ENCODE measurements at regions not wholly inside any gene's neighbourhood (a gene's known extent, or its start where the extent isn't known, plus 50 kb on each side); places are given as distances from the start of the nearest gene placed in this dataset.

GRCh38 chr9:10674586-10674985 is 61.8 kb upstream of the PTPRD start:
- DNase-seq (ENCODE audit: low read depth), result no peak

GRCh38 chr9:10678010-10678409 is 65.2 kb upstream of the PTPRD start:
- no peak for DNase-seq (ENCODE audit: low read depth)

GRCh38 chr9:10678790-10679189 is 66.0 kb upstream of the PTPRD start:
- no peak for DNase-seq (ENCODE audit: low read depth)

- no peak for DNase-seq (ENCODE audit: low read depth)
Measured at GRCh38 chr9:10686943-10687342, 74.1 kb upstream of the PTPRD start.

GRCh38 chr9:10690546-10690945 is 77.7 kb upstream of the PTPRD start:
- no peak for DNase-seq (ENCODE audit: low read depth)

DNA sequence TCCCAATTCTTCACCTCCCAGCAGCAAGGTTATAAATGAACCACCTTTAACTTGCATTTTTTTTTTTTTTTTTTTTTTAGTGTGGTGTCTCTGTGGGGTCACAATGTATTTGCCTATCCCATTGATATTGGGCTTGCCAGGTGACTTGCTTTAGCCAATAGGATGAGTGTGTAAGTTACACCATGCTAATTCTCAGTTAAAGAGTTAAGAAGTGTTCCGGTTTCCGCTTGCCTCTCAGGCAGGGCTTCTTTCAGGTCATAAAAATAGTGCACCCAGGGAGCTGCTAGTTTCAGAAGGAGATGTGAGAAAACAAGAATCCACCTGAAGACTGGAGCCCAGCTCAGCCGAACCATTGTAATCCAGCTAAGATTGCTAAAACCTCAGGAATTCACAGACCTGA is 84.2 kb upstream of the PTPRD start:
- no peak for DNase-seq (ENCODE audit: low read depth)

DNA sequence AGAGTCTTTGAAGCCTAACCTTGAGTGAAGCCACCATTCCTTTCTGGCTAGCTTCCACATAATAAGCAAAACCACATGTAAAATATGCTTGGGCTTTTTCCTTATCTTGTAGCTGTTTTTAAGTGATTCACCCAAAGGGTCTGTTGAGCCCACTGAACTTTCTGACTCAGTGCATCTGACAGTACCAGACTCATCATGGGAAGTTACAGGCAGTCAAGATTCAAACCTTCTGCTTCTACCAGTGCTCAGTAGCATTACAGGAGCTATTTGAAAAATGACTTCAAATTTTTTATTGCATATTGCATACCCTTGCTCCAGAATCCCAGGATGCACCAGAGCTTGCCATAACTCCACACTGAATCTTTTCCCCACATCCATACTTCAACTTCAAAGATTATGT is 87.5 kb upstream of the PTPRD start:
- no peak for DNase-seq (ENCODE audit: low read depth)

- no peak for DNase-seq (ENCODE audit: low read depth)
Measured at GRCh38 chr9:10700915-10701314, 88.1 kb upstream of the PTPRD start.

- no peak for DNase-seq (ENCODE audit: low read depth)
Measured at GRCh38 chr9:10701906-10702305, 89.1 kb upstream of the PTPRD start.

- no peak for DNase-seq (ENCODE audit: low read depth)
Measured at GRCh38 chr9:10703139-10703538, 90.3 kb upstream of the PTPRD start.

DNA sequence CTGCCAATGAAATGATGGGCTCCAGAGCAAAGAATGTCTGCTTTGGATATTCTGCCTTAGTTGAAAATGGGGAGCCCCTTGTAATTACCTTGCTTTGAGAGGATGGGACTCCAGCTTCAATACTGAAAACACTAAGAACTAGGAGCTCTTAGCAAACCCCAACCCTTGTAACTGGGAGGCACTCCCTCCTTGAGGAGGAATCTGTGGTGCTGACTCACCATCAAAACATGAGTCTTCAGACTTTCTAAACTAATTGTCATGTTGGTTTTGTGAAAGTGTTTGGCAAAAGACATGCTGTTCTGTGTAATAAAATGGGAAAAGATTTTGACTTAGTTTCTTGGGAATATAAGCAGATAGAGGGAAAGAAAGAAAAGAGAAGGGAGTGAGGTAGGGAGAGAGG is 91.9 kb upstream of the PTPRD start:
- DNase-seq (ENCODE audit: low read depth), result no peak

- no peak for DNase-seq (ENCODE audit: low read depth)
Measured at GRCh38 chr9:10705383-10705782, 92.6 kb upstream of the PTPRD start.

GRCh38 chr9:10706788-10707187 is 94.0 kb upstream of the PTPRD start:
- no peak for DNase-seq (ENCODE audit: low read depth)

- no peak for DNase-seq (ENCODE audit: low read depth)
Measured at GRCh38 chr9:10721301-10721700, 108.5 kb upstream of the PTPRD start.

DNA sequence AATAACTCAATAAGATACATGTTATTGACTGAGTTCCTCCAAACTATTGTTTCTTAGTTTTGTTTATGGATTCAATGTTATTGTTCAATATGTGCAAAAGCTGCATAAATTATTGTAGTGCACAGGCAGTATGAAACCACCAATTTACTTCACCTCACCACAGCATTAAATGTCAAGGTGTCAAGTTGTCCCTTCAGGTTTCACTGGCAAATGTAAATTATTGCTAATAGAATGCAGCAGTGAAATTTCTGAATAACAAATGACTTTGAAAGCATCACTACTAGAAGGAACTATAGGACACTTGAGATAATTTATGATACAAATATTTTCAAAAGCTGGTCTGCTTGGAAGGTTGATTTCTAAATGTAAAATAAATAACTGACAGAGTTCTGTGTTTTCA is 116.4 kb upstream of the PTPRD start:
- no peak for DNase-seq (ENCODE audit: low read depth)

DNA sequence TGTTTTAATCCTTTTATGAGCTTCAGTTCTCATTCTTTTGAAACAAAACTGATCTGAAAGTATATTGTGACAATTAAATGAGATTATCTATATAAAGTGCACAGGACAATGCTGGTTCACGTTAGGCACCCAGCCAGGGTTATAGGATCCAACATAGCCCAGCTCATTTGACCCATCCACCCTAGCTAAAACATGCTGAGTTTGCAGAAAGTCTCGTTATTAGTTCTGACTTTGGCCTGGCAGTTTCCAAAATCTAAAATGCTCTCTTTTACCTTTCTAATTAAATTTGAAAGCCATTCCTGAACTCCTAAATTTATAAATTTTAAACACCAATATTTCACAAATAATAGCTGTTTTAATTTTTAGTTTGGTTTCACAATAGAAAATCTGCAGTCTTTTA is 131.9 kb upstream of the PTPRD start:
- DNase-seq (ENCODE audit: low read depth), result no peak

- no peak for DNase-seq (ENCODE audit: low read depth)
Measured at GRCh38 chr9:10753474-10753873, 140.7 kb upstream of the PTPRD start.

GRCh38 chr9:10764481-10764880 is 151.7 kb upstream of the PTPRD start:
- DNase-seq (ENCODE audit: low read depth), result no peak

DNA sequence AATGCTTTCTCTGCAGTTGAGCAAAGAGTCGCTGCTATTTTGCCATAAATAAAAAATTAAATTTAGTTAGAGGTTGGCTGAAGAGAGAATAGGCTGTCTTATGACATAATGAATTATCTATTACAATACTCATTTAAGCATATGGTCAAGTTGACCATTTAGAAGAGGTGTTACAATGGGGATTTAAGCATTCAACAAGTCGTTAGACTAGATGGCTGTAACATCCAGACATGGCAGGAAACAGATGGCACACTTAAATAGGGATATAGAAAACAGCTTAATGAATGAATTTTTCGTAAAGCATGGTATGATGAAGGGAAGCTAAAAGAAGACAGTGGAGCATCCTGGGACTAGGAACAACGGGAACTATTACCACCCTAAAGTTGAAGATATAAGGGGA is 160.3 kb upstream of the PTPRD start:
- no peak for DNase-seq (ENCODE audit: low read depth)

GRCh38 chr9:10774051-10774450 is 161.2 kb upstream of the PTPRD start:
- DNase-seq (ENCODE audit: low read depth), result no peak

GRCh38 chr9:10785255-10785654 is 172.5 kb upstream of the PTPRD start:
- no peak for DNase-seq (ENCODE audit: low read depth)

GRCh38 chr9:10793306-10793705 is 180.5 kb upstream of the PTPRD start:
- no peak for DNase-seq (ENCODE audit: low read depth)

DNA sequence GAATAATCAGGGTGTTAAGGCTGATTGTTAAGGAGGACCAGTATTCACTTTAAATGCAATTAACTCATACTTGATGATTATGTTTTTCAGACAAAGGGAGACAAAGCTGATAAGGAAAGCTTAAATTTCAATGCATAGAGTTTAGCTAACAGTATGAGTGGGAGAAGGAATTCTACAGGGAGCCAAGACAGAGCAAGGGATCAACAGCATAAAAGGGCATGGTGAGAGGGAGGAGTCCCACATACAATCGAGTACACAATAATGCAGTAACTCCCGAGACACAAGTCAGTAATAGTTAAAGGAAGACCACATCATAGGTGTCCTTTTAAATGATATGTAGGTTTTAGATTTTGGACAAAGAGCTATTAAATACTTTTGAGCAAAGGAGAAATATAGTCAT is 191.7 kb upstream of the PTPRD start:
- no peak for DNase-seq (ENCODE audit: low read depth)

- no peak for DNase-seq (ENCODE audit: low read depth)
Measured at GRCh38 chr9:10806868-10807267, 194.1 kb upstream of the PTPRD start.

DNA sequence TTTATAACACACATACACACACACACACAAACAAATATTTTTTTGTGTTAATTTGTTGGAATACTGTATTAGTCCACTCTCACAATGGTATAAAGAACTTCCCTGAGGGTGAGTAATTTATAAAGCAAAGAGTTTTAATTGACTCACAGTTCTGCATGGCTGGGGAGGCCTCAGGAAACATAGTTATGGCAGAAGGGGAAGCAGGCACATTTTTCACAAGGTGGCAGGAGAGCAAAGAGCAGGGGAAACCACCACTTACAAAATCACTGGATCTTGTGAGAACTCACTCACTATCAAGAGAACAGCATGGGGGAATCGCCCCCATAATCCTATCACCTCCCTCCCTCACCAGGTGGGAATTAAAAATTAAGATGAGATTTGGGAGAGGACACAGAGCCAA is 205.4 kb upstream of the PTPRD start:
- no peak for DNase-seq (ENCODE audit: low read depth)

All from forelimb muscle (tissue), 1 donor.